SK-N-SH treated with all-trans-retinoic acid at 6 μM for 48 hours (cell line): ENCODE measurements at regions not wholly inside any gene's neighbourhood (a gene's known extent, or its start where the extent isn't known, plus 50 kb on each side); places are given as distances from the start of the nearest gene placed in this dataset.
A peak's percentile ranks its signal among the peaks of the same experiment; 100 is the strongest.

ENCODE experiments used
- ATAC-seq: fragments of 200-7000 bp; cut with Tn5 transposase; 3 replicates; pipeline ENCODE4 v1.9.1; 2020; ENCODE audit warnings: mild to moderate bottlenecking, moderate library complexity
- ARNTL ChIP-seq: fragments of 450-650 bp; formaldehyde crosslinking; IDR thresholded peaks from 2 replicates; pipeline ENCODE4 v1.5.0; 2020; ENCODE audit warnings: low read depth, mild to moderate bottlenecking, moderate library complexity, borderline replicate concordance
- BACH2 ChIP-seq: fragments of 250-450 bp; sonication (Bioruptor Pico); IDR thresholded peaks from 2 replicates; pipeline ENCODE4 v1.9.0; 2021; ENCODE audit warnings: mild to moderate bottlenecking, borderline replicate concordance
- CSDC2 ChIP-seq: fragments of 250-450 bp; sonication (Bioruptor Pico); IDR thresholded peaks from 2 replicates; pipeline ENCODE4 v1.5.0; 2020; ENCODE audit warnings: mild to moderate bottlenecking, moderate library complexity
- CSRNP3 ChIP-seq: fragments of 250-450 bp; sonication (Bioruptor Pico); IDR thresholded peaks from 2 replicates; pipeline ENCODE4 v1.5.1; 2021; ENCODE audit warnings: mild to moderate bottlenecking, moderate library complexity
- ESRRG ChIP-seq: fragments of 250-450 bp; sonication (Bioruptor Pico); IDR thresholded peaks from 2 replicates; pipeline ENCODE4 v1.6.1; 2021; ENCODE audit warnings: mild to moderate bottlenecking
- GLIS3 ChIP-seq: fragments of 250-450 bp; sonication (Bioruptor Pico); IDR thresholded peaks from 2 replicates; pipeline ENCODE4 v1.5.0; 2020; ENCODE audit warnings: mild to moderate bottlenecking, moderate library complexity
- ISL1 ChIP-seq: fragments of 250-450 bp; sonication (Bioruptor Pico); IDR thresholded peaks from 2 replicates; pipeline ENCODE4 v2.1.2; 2022; ENCODE audit warnings: mild to moderate bottlenecking, moderate library complexity
- OSR1 ChIP-seq: fragments of 250-450 bp; sonication (Bioruptor Pico); IDR thresholded peaks from 2 replicates; pipeline ENCODE4 v1.8.0; 2022; ENCODE audit warnings: moderate library complexity, mild to moderate bottlenecking, inconsistent platforms
- PATZ1 ChIP-seq: fragments of 250-450 bp; sonication (Bioruptor Pico); IDR thresholded peaks from 2 replicates; pipeline ENCODE4 v1.8.0; 2020; ENCODE audit warnings: mild to moderate bottlenecking, moderate library complexity, borderline replicate concordance
- POU6F1 ChIP-seq: fragments of 250-450 bp; sonication (Bioruptor Pico); IDR thresholded peaks from 2 replicates; pipeline ENCODE4 v1.8.0; 2021; ENCODE audit warnings: low read depth, mild to moderate bottlenecking, moderate library complexity, borderline replicate concordance
- PPARA ChIP-seq: fragments of 250-450 bp; sonication (Bioruptor Pico); IDR thresholded peaks from 2 replicates; pipeline ENCODE4 v1.5.0; 2020; ENCODE audit warnings: mild to moderate bottlenecking, borderline replicate concordance
- RARB ChIP-seq: fragments of 250-450 bp; sonication (Bioruptor Pico); IDR thresholded peaks from 2 replicates; pipeline ENCODE4 v1.8.0; 2021; ENCODE audit warnings: mild to moderate bottlenecking, moderate library complexity
- SNAI2 ChIP-seq: fragments of 250-450 bp; sonication (Bioruptor Pico); IDR thresholded peaks from 2 replicates; pipeline ENCODE4 v1.5.0; 2020; ENCODE audit warnings: mild to moderate bottlenecking, moderate library complexity
- TCF4 ChIP-seq: fragments of 250-450 bp; sonication (Bioruptor Pico); IDR thresholded peaks from 2 replicates; pipeline ENCODE4 v1.8.0; 2021; ENCODE audit warnings: mild to moderate bottlenecking, moderate library complexity, borderline replicate concordance
- TOX ChIP-seq: fragments of 250-450 bp; sonication (Bioruptor Pico); IDR thresholded peaks from 2 replicates; pipeline ENCODE4 v1.8.0; 2021; ENCODE audit warnings: mild to moderate bottlenecking, moderate library complexity, borderline replicate concordance
- ZC3H10 ChIP-seq: fragments of 250-450 bp; sonication (Bioruptor Pico); IDR thresholded peaks from 2 replicates; pipeline ENCODE4 v1.5.1; 2021; ENCODE audit warnings: mild to moderate bottlenecking, moderate library complexity
- ZFP3 ChIP-seq: fragments of 250-450 bp; sonication (Bioruptor Pico); IDR thresholded peaks from 2 replicates; pipeline ENCODE4 v1.5.0; 2020; ENCODE audit warnings: mild to moderate bottlenecking, moderate library complexity
- ZFP30 ChIP-seq: fragments of 450-650 bp; formaldehyde crosslinking; IDR thresholded peaks from 2 replicates; pipeline ENCODE4 v1.5.0; 2022; ENCODE audit warnings: mild to moderate bottlenecking, moderate library complexity
- ZNF565 ChIP-seq: fragments of 450-650 bp; formaldehyde crosslinking; conservative IDR thresholded peaks from 2 replicates; pipeline ENCODE4 v1.5.0; 2020; ENCODE audit warnings: low read depth, mild to moderate bottlenecking, moderate library complexity
- ZNF70 ChIP-seq: fragments of 450-650 bp; formaldehyde crosslinking; IDR thresholded peaks from 2 replicates; pipeline ENCODE4 v1.5.0; 2020; ENCODE audit warnings: mild to moderate bottlenecking, moderate library complexity
- ZNF8 ChIP-seq: fragments of 450-650 bp; formaldehyde crosslinking; IDR thresholded peaks from 2 replicates; pipeline ENCODE4 v1.5.0; 2020; ENCODE audit warnings: mild to moderate bottlenecking, moderate library complexity
- TF ChIP-seq, protein P1 (sequence below): fragments of 250-450 bp; sonication (Bioruptor Pico); IDR thresholded peaks from 2 replicates; pipeline ENCODE4 v1.5.1; 2020; ENCODE audit warnings: low read depth, mild to moderate bottlenecking, moderate library complexity

DNA sequence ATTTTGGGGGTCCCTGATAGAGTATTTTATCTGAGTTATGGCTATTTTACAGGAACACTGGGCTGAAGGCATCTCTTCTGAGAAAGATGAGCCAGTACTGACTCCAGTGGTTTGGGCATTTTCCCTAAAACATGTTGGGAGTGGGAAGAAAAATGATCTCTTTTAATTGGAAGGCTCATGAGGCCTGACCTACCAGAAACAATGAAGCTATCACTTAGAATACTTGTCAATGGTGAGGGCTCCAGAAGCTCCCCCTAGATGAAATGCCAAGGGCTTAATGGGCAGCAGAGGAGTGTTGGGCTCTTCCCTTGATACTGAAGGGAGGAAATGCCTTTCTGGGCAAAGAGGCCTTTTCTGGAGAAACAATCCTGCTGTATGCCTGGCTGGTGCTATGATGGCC lies 63.5 kb upstream of the BDNF start:
- ATAC-seq: no peak
- TF ChIP-seq ISL1 (no peak), ESRRG (CRISPR knock-in tag) (no peak), ARNTL (CRISPR knock-in tag) (no peak), CSRNP3 (CRISPR knock-in tag) (no peak), CSDC2 (CRISPR knock-in tag) (no peak), POU6F1 (no peak), GLIS3 (CRISPR knock-in tag) (no peak), SNAI2 (CRISPR knock-in tag) (no peak), TOX (CRISPR knock-in tag) (no peak), ZNF8 (CRISPR knock-in tag) (no peak), TCF4 (no peak), ZC3H10 (CRISPR knock-in tag) (no peak)

GRCh38 chr11:27761356-27761755 lies 61.1 kb upstream of the BDNF start:
- TF ChIP-seq, protein P1, sequence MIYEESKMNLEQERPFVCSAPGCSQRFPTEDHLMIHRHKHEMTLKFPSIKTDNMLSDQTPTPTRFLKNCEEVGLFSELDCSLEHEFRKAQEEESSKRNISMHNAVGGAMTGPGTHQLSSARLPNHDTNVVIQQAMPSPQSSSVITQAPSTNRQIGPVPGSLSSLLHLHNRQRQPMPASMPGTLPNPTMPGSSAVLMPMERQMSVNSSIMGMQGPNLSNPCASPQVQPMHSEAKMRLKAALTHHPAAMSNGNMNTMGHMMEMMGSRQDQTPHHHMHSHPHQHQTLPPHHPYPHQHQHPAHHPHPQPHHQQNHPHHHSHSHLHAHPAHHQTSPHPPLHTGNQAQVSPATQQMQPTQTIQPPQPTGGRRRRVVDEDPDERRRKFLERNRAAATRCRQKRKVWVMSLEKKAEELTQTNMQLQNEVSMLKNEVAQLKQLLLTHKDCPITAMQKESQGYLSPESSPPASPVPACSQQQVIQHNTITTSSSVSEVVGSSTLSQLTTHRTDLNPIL (CRISPR knock-in tag): no peak
- TF ChIP-seq ZNF565 (CRISPR knock-in tag) (no peak), ARNTL (CRISPR knock-in tag) (no peak), RARB (CRISPR knock-in tag) (no peak), PATZ1 (no peak), PPARA (CRISPR knock-in tag) (no peak), ZFP30 (CRISPR knock-in tag) (no peak), ZNF8 (CRISPR knock-in tag) (no peak), SNAI2 (CRISPR knock-in tag) (no peak)
- ATAC-seq: no peak

- ATAC-seq: peak; percentile 84
- TF ChIP-seq SNAI2 (CRISPR knock-in tag) (no peak), RARB (CRISPR knock-in tag) (no peak), PATZ1 (no peak), TOX (CRISPR knock-in tag) (no peak), OSR1 (CRISPR knock-in tag) (no peak)
- TF ChIP-seq, all 23 proteins: peak for 0
Observed at GRCh38 chr11:27757953-27758352, 57.7 kb upstream of the BDNF start.

GRCh38 chr11:27754035-27755017 lies 54.1 kb upstream of the BDNF start:
- peak; percentile 54; the same call in 2 of the 3 replicates for ATAC-seq
- no peak for TF ChIP-seq TCF4
- no peak for TF ChIP-seq ESRRG (CRISPR knock-in tag)
- TF ChIP-seq BACH2 (CRISPR knock-in tag): no peak
- TF ChIP-seq GLIS3 (CRISPR knock-in tag): no peak
- no peak for TF ChIP-seq ZFP30 (CRISPR knock-in tag)
- TF ChIP-seq ZNF70 (CRISPR knock-in tag): no peak
- TF ChIP-seq PATZ1: no peak
- TF ChIP-seq ZNF565 (CRISPR knock-in tag): no peak
- no peak for TF ChIP-seq CSDC2 (CRISPR knock-in tag)
- TF ChIP-seq SNAI2 (CRISPR knock-in tag): no peak
- TF ChIP-seq ZFP3 (CRISPR knock-in tag): no peak
- TF ChIP-seq, protein P1 (CRISPR knock-in tag): no peak
- no peak for TF ChIP-seq PPARA (CRISPR knock-in tag)
- TF ChIP-seq TOX (CRISPR knock-in tag): no peak
- no peak for TF ChIP-seq ZC3H10 (CRISPR knock-in tag)
